ENCODE measurements at regions not wholly inside any gene's neighbourhood (a gene's known extent, or its start where the extent isn't known, plus 50 kb on each side); places are given as distances from the start of the nearest gene placed in this dataset.

- Histone ChIP-seq H3K4me1 (ENCODE audit: control insufficient read depth, extremely low read depth, insufficient read depth, low read length) (no peaks in the 10 kb centered on the region), H2AFZ (ENCODE audit: low read depth, low read length) (no peak overlapping the region), H3K9ac (replicated peaks; ENCODE audit: extremely low read depth, insufficient read depth, low read length) (no peak overlapping the region), H3K9me1 (replicated peaks; ENCODE audit: control insufficient read depth, extremely low read depth, insufficient read depth, low read length) (no peaks in the 10 kb centered on the region), H3K9me3 (replicated peaks; ENCODE audit: control insufficient read depth, insufficient read depth, low read length) (no peaks in the 10 kb centered on the region), H3K36me3 (ENCODE audit: control insufficient read depth in 2 of 2, extremely low read depth in 1 of 2, insufficient read depth in 2 of 2, low read length in 2 of 2) (no peaks in the 10 kb centered on the region), H3K27me3 (ENCODE audit: control insufficient read depth in 2 of 2, insufficient read depth in 2 of 2, low read length in 2 of 2) (peaks cover 2 to 4% of the 10 kb centered on the region in 2 experiments), H4K20me1 (replicated peaks; ENCODE audit: control insufficient read depth, extremely low read depth, insufficient read depth, low read length) (no peaks in the 10 kb centered on the region), H3K27ac (ENCODE audit: insufficient read depth, low read depth, low read length) (no peak overlapping the region), H3K79me2 (ENCODE audit: control insufficient read depth, insufficient read depth, low read length) (no peaks in the 10 kb centered on the region), H3K4me2 (ENCODE audit: insufficient read depth, low read length) (no peak overlapping the region), H3K4me3 (replicated peaks in 1 of 3; ENCODE audit: insufficient read depth in 1 of 3, low read depth in 1 of 3, low read length in 3 of 3) (no peak overlapping the region)
- BruUV-seq (replicated peaks) = no TSS peak
- DNase-seq (ENCODE audit: low read depth, low spot score) (no peak), FAIRE-seq (no peak)
- TF ChIP-seq POLR2AphosphoS5 (IDR thresholded peaks at IDR 0.05; ENCODE audit: insufficient read depth, low read depth, low read length) = no peak
- no peak for TF ChIP-seq JUN (IDR thresholded peaks at IDR 0.05; ENCODE audit: borderline replicate concordance, insufficient read depth, insufficient read length, low read depth)
- TF ChIP-seq MYC (IDR thresholded peaks at IDR 0.05; ENCODE audit: low read depth, low read length) = no peak
- no peak for TF ChIP-seq POLR2A (IDR thresholded peaks at IDR 0.05; ENCODE audit: low read depth, low read length)
- no peak for TF ChIP-seq GATA2 (IDR thresholded peaks at IDR 0.05; ENCODE audit: insufficient read depth, insufficient read length, low read depth, low read length)
- TF ChIP-seq MAX (IDR thresholded peaks at IDR 0.05; ENCODE audit: insufficient read depth, insufficient read length) = no peak
- no peak for TF ChIP-seq FOS (IDR thresholded peaks at IDR 0.05; ENCODE audit: borderline replicate concordance, insufficient read depth, low read length)
- no peak for TF ChIP-seq CTCF (IDR thresholded peaks at IDR 0.05; ENCODE audit: extremely low read depth in 1 of 2, insufficient read depth in 1 of 2, low read depth in 1 of 2, low read length in 2 of 2)
- TF ChIP-seq EZH2 (IDR thresholded peaks at IDR 0.05; ENCODE audit: borderline replicate concordance, low read depth, low read length, severe bottlenecking) = no peak
- ChIA-PET CTCF (no interaction called here), POLR2A (no interaction called here)
- dilution Hi-C loops (cut with MboI; ENCODE audit: extremely low pct_ligation_motif_present, low sequenced_read_pairs) = no loop called here
- intact Hi-C loops (cut with micrococcal nuclease) = no loop called here
Measured at GRCh38 chr1:203564024-203564423, 62.6 kb upstream of the ATP2B4 start.
